HCT116 (cell line): ENCODE measurements at regions not wholly inside any gene's neighbourhood (a gene's known extent, or its start where the extent isn't known, plus 50 kb on each side); places are given as distances from the start of the nearest gene placed in this dataset.

Source experiments
- ATAC-seq: fragments of 200-7000 bp; cut with Tn5 transposase; 2 replicates; pipeline ENCODE4 v1.9.1; 2020; ENCODE audit warnings: mild to moderate bottlenecking, moderate library complexity
- BruUV-seq: library from RNA; stranded (reverse); fragments of 400-500 nt; replicated peaks from 2 replicates; lab custom pipeline; 2021; lab: Mats Ljungman, UMichigan
- CTCF ChIA-PET: fragments of 300-600 bp; sonication (Branson Sonifier 250); formaldehyde crosslinking; loops from one replicate; lab custom pipeline; 2021; ENCODE audit warnings: antibody characterized with exemption; lab: Charles Lee
- POLR2A ChIA-PET: fragments of 300-600, 350-600 bp; sonication (Branson Sonifier 250); formaldehyde crosslinking; loops from one replicate; lab custom pipeline; 2021; ENCODE audit warnings: antibody characterized with exemption; lab: Charles Lee
- RAD21 ChIA-PET, 2 experiments: fragments of 300-600 bp; sonication (Branson Sonifier 250); formaldehyde crosslinking; loops; one replicate each; lab custom pipeline; 2023; ENCODE audit warnings: low total read pairs in 2 of 2; ENCODE audit not compliant: uncharacterized antibody in 2 of 2, unreplicated experiment in 2 of 2, low non-redundant PET in 1 of 2; lab: Charles Lee
- DNase-seq: peaks from one replicate; pipeline ENCODE4 v3.0.0-alpha.2; 2010; ENCODE audit warnings: low read depth, low spot score
- H2AFZ ChIP-seq: fragments of 200-600 bp; shearing (Covaris generic), sonication (generic); 2 replicates; pipeline ENCODE4 v1.6.1; 2017; ENCODE audit warnings: low read depth, mixed run types, mixed read lengths, antibody characterized with exemption, low read length; ENCODE audit not compliant: poor library complexity, severe bottlenecking
- H3K27ac ChIP-seq: 2 replicates; pipeline ENCODE4 v1.5.1; 2012; ENCODE audit warnings: low read depth, low read length
- H3K27me3 ChIP-seq: fragments of 200-600 bp; sonication (generic); 2 replicates; pipeline ENCODE4 v1.6.1; 2016; ENCODE audit warnings: mixed run types, low read length, mixed read lengths; ENCODE audit not compliant: insufficient read depth
- H3K36me3 ChIP-seq, 2 experiments: fragments of 200-500 bp in 1 of 2; fragments of 200-600 bp in 1 of 2; sonication (Bioruptor generic) in 1 of 2; sonication (generic) in 1 of 2; 2 replicates each; pipeline versions ENCODE4 v1.5.1 to v1.6.1; 2014 to 2016; ENCODE audit warnings: low read length in 2 of 2, inconsistent platforms in 1 of 2, mixed read lengths in 1 of 2, mixed run types in 1 of 2; ENCODE audit not compliant: insufficient read depth in 2 of 2, control insufficient read depth in 1 of 2
- H3K4me1 ChIP-seq, 2 experiments: fragments of 200-600 bp in 1 of 2; sonication (generic) in 1 of 2; 2 replicates each; pipeline versions ENCODE4 v1.5.1 to v1.6.1; 2012 to 2017; ENCODE audit warnings: low read length in 2 of 2, inconsistent platforms in 1 of 2, mild to moderate bottlenecking in 1 of 2, mixed read lengths in 1 of 2, mixed run types in 1 of 2, moderate library complexity in 1 of 2; ENCODE audit not compliant: insufficient read depth in 2 of 2, control insufficient read depth in 1 of 2
- H3K4me2 ChIP-seq: fragments of 200-600 bp; sonication (generic); 2 replicates; pipeline ENCODE4 v1.6.1; 2017; ENCODE audit warnings: mixed run types, low read length, mixed read lengths
- H3K4me3 ChIP-seq, 2 experiments: fragments of 200-600 bp in 1 of 2; sonication (generic) in 1 of 2; replicated peaks in 1 of 2; 2 replicates each; pipeline ENCODE4 v1.5.1; 2011 to 2016; ENCODE audit warnings: low read length in 2 of 2, control low read depth in 1 of 2, low read depth in 1 of 2, mild to moderate bottlenecking in 1 of 2, mixed read lengths in 1 of 2, mixed run types in 1 of 2
- H3K79me2 ChIP-seq: fragments of 200-600 bp; sonication (generic); 2 replicates; pipeline ENCODE4 v1.6.1; 2017; ENCODE audit warnings: mild to moderate bottlenecking, mixed run types, low read length, moderate library complexity, mixed read lengths; ENCODE audit not compliant: insufficient read depth
- H3K9ac ChIP-seq: fragments of 200-600 bp; sonication (generic); 2 replicates; pipeline ENCODE4 v1.6.1; 2016; ENCODE audit warnings: low read length, mixed read lengths
- H3K9me2 ChIP-seq: fragments of 200-600 bp; sonication (generic), shearing (Covaris generic); 2 replicates; pipeline ENCODE4 v1.6.1; 2017; ENCODE audit warnings: mixed run types, mild to moderate bottlenecking, moderate library complexity; ENCODE audit not compliant: insufficient read depth
- H3K9me3 ChIP-seq, 2 experiments: fragments of 200-500 bp in 1 of 2; fragments of 200-600 bp in 1 of 2; sonication (Bioruptor generic) in 1 of 2; sonication (generic) in 1 of 2; 2 replicates each; pipeline ENCODE4 v1.6.1; 2014 to 2017; ENCODE audit warnings: low read length in 2 of 2, mixed read lengths in 2 of 2, inconsistent platforms in 1 of 2, low read depth in 1 of 2, mild to moderate bottlenecking in 1 of 2, mixed run types in 1 of 2, moderate library complexity in 1 of 2; ENCODE audit not compliant: control insufficient read depth in 1 of 2, insufficient read depth in 1 of 2
- H4K20me1 ChIP-seq: fragments of 200-600 bp; sonication (generic), shearing (Covaris generic); 2 replicates; pipeline ENCODE4 v1.6.1; 2017; ENCODE audit warnings: mixed run types, mild to moderate bottlenecking, moderate library complexity; ENCODE audit not compliant: insufficient read depth
- ATF3 ChIP-seq: IDR thresholded peaks from 2 replicates; pipeline ENCODE4 v1.6.1; 2012
- CEBPB ChIP-seq: IDR thresholded peaks from 2 replicates; pipeline ENCODE4 v1.6.1; 2012; ENCODE audit warnings: low read depth
- EZH2 ChIP-seq: fragments of 200-600 bp; sonication (generic); IDR thresholded peaks from 2 replicates; pipeline ENCODE4 v1.6.1; 2017; ENCODE audit warnings: antibody characterized with exemption, mixed run types
- FOSL1 ChIP-seq: IDR thresholded peaks from 2 replicates; pipeline ENCODE4 v1.6.1; 2012; ENCODE audit warnings: low read depth
- POLR2A ChIP-seq: IDR thresholded peaks from 2 replicates; pipeline ENCODE4 v1.7.0; 2011; ENCODE audit warnings: borderline replicate concordance; ENCODE audit not compliant: insufficient read depth, insufficient read length; ENCODE audit errors: extremely low read depth
- POLR2AphosphoS5 ChIP-seq: IDR thresholded peaks from 2 replicates; pipeline ENCODE4 v1.6.1; 2011; ENCODE audit warnings: mild to moderate bottlenecking, low read depth, low read length, moderate library complexity
- REST ChIP-seq: IDR thresholded peaks from 2 replicates; pipeline ENCODE4 v1.6.1; 2012; ENCODE audit warnings: low read depth
- SIN3A ChIP-seq: IDR thresholded peaks from 2 replicates; pipeline ENCODE4 v1.6.1; 2012; ENCODE audit warnings: low read depth
- SP1 ChIP-seq: IDR thresholded peaks from 2 replicates; pipeline ENCODE4 v1.6.1; 2012; ENCODE audit warnings: low read depth
- YY1 ChIP-seq: IDR thresholded peaks from 2 replicates; pipeline ENCODE4 v1.6.1; 2011; ENCODE audit warnings: low read length, low read depth, moderate library complexity, mild to moderate bottlenecking; ENCODE audit not compliant: insufficient replicate concordance; ENCODE audit errors: extremely low read depth
- ZFX ChIP-seq: fragments of 450-650 bp; IDR thresholded peaks from 2 replicates; pipeline ENCODE4 v1.6.1; 2017
- intact Hi-C: fragments of 100-400 bp; cut with micrococcal nuclease; formaldehyde crosslinking; loops from 2 replicates; pipeline ENCODE4 v1.10.0; 2022

- Histone ChIP-seq H2AFZ (no peak overlapping the region), H3K27ac (no peak overlapping the region), H3K9me2 (no peaks in the 10 kb centered on the region), H3K9me3 (peaks cover 12 to 23% of the 10 kb centered on the region in 2 experiments; a peak in 3 of 4 replicates), H3K4me1 (no peaks in the 10 kb centered on the region), H3K4me3 (no peak overlapping the region), H4K20me1 (no peaks in the 10 kb centered on the region), H3K79me2 (no peaks in the 10 kb centered on the region), H3K27me3 (no peaks in the 10 kb centered on the region), H3K36me3 (no peaks in the 10 kb centered on the region), H3K4me2 (no peak overlapping the region), H3K9ac (no peak overlapping the region)
- ChIA-PET POLR2A (no interaction called here), CTCF (no interaction called here), RAD21 (no interaction called here)
- intact Hi-C loops = no loop called here
- DNase-seq (no peak), ATAC-seq (no peak)
- no peak for TF ChIP-seq CEBPB
- no peak for TF ChIP-seq POLR2AphosphoS5
- TF ChIP-seq SP1 = no peak
- TF ChIP-seq POLR2A = no peak
- no peak for TF ChIP-seq SIN3A
- TF ChIP-seq YY1 = no peak
- TF ChIP-seq EZH2 = no peak
- TF ChIP-seq ATF3 = no peak
- TF ChIP-seq FOSL1 = no peak
- no peak for TF ChIP-seq ZFX
- no peak for TF ChIP-seq REST
- BruUV-seq = no TSS peak
Observed at GRCh38 chr20:60966031-60966430, 286.0 kb upstream of the CDH4 start.
